ENCODE measurements at regions not wholly inside any gene's neighbourhood (a gene's known extent, or its start where the extent isn't known, plus 50 kb on each side); places are given as distances from the start of the nearest gene placed in this dataset.

DNA sequence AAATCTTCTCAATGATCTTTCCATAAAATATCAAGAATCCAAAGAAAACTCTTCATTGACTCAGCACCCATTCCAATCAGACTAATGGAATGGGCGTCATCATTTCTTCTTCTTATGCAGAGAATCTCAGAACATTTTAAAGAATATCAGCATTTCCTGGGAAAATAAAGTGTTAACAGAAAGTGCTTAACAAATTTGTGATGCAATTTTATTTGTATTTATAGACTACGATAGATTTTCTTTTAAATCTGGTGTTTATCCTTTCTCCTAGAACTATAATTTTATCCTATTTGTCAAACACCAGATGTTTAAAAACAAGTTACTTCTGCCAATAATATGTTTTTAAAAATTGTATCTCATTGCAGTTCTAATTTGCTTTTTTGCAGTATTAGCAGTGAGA is 330.7 kb downstream of the COL12A1 start:
- H3K4me1 ChIP-seq (ENCODE audit: control insufficient read depth, low read depth, low read length) = no peaks in the 10 kb centered on the region
- no peak overlapping the region for H4K8ac ChIP-seq (ENCODE audit: low read depth, low read length)
- no peaks in the 10 kb centered on the region for H3K36me3 ChIP-seq (ENCODE audit: control insufficient read depth, insufficient read depth, low read length)
- H4K5ac ChIP-seq (ENCODE audit: low read length) = no peak overlapping the region
- no peak overlapping the region for H3K18ac ChIP-seq (ENCODE audit: low read length)
- H3K4ac ChIP-seq (ENCODE audit: low read depth, low read length) = no peak overlapping the region
- no peak overlapping the region for H2BK15ac ChIP-seq (replicated peaks; ENCODE audit: low read depth)
- no peak overlapping the region for H2BK5ac ChIP-seq (ENCODE audit: low read length)
- DNase-seq = no peak
- no peak overlapping the region for H3K9ac ChIP-seq (ENCODE audit: low read length)
- H3K27me3 ChIP-seq (ENCODE audit: insufficient read depth, low read length, poor library complexity) = no peaks in the 10 kb centered on the region
- H3K56ac ChIP-seq (ENCODE audit: low read length) = no peak overlapping the region
- no CpG with 5 or more reads among the region's 2 CpGs for WGBS (ENCODE audit: extremely low coverage, insufficient coverage, low lambda C conversion rate)
- no peak overlapping the region for H2BK120ac ChIP-seq (ENCODE audit: low read depth, low read length)
- no peak overlapping the region for H3K4me2 ChIP-seq (ENCODE audit: low read length)
- no peak overlapping the region for H2AK5ac ChIP-seq (ENCODE audit: low read length)
- H3K79me1 ChIP-seq (ENCODE audit: low read length) = no peaks in the 10 kb centered on the region
- H3K4me3 ChIP-seq (ENCODE audit: low read length) = no peak overlapping the region
- no peaks in the 10 kb centered on the region for H3K79me2 ChIP-seq (ENCODE audit: control insufficient read depth, insufficient read depth, low read length)
- no peak overlapping the region for H3K23ac ChIP-seq (ENCODE audit: low read length)
- no peak overlapping the region for H3K27ac ChIP-seq (ENCODE audit: low read depth, low read length)

DNA sequence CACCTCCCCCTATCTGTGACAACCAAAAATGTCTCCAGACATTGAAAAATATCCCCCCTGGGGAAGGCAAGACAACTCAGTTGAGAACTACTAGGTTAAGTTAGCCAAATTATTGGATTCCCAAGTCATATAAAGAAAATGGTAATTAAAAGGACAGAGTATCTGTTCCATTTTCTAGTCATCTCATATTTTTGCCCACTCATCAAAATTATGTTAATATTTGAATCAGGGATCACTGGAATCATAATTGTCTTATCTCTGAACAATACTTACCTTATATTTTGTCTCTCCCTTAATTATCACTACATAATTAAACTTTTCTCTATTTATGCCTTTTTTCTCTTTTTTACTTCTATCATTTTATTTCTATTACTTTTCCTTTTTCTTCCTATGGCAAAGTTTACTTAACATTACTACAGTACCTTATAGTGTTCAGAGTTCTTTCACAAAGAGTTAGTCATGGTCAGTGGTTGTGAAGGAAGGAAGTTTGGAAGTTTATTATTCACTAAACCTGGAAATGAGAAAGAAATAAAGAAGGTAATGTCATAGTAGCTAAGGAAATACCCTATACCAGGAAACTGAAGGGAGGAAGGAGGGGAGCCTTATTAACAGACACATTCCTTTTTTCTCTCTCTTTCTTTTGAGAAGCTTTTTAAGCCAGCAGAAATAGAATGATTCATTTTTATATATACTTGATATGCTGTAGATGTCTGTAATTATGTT is 332.9 kb downstream of the COL12A1 start:
- no peaks in the 10 kb centered on the region for H3K36me3 ChIP-seq (ENCODE audit: control insufficient read depth, insufficient read depth, low read length)
- no peak overlapping the region for H4K8ac ChIP-seq (ENCODE audit: low read depth, low read length)
- H3K4me2 ChIP-seq (ENCODE audit: low read length) = no peak overlapping the region
- no peak overlapping the region for H2AK5ac ChIP-seq (ENCODE audit: low read length)
- H3K9ac ChIP-seq (ENCODE audit: low read length) = no peak overlapping the region
- H3K4ac ChIP-seq (ENCODE audit: low read depth, low read length) = no peak overlapping the region
- H3K79me2 ChIP-seq (ENCODE audit: control insufficient read depth, insufficient read depth, low read length) = no peaks in the 10 kb centered on the region
- H2BK5ac ChIP-seq (ENCODE audit: low read length) = no peak overlapping the region
- H3K27me3 ChIP-seq (ENCODE audit: insufficient read depth, low read length, poor library complexity) = no peaks in the 10 kb centered on the region
- H3K4me1 ChIP-seq (ENCODE audit: control insufficient read depth, low read depth, low read length) = no peaks in the 10 kb centered on the region
- no peak overlapping the region for H3K4me3 ChIP-seq (ENCODE audit: low read length)
- no peak overlapping the region for H3K56ac ChIP-seq (ENCODE audit: low read length)
- H2BK120ac ChIP-seq (ENCODE audit: low read depth, low read length) = no peak overlapping the region
- H3K79me1 ChIP-seq (ENCODE audit: low read length) = no peaks in the 10 kb centered on the region
- DNase-seq = no peak
- H3K23ac ChIP-seq (ENCODE audit: low read length) = no peak overlapping the region
- no peak overlapping the region for H3K27ac ChIP-seq (ENCODE audit: low read depth, low read length)
- no peak overlapping the region for H3K18ac ChIP-seq (ENCODE audit: low read length)
- H4K5ac ChIP-seq (ENCODE audit: low read length) = no peak overlapping the region
- no peak overlapping the region for H2BK15ac ChIP-seq (replicated peaks; ENCODE audit: low read depth)

DNA sequence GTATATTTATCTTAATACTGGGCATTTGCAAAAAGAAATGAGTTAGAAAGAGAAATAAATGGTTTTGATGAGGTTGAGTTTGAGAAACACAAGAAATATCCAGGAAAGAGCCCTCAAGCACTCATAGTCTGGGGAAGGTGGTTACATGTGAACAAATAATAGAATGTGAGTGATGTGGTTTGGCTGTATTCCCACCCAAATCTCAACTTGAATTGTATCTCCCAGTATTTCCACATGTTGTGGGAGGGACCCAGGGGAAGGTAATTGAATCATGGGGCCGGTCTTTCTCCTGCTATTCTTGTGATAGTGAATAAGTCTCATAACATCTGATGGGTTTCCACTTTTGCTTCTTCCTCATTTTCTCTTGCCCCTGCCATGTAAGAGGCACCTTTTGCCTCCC is 334.1 kb downstream of the COL12A1 start:
- Histone ChIP-seq H3K23ac (ENCODE audit: low read length) (no peak overlapping the region), H2BK15ac (replicated peaks; ENCODE audit: low read depth) (no peak overlapping the region), H4K8ac (ENCODE audit: low read depth, low read length) (no peak overlapping the region), H3K4me3 (ENCODE audit: low read length) (no peak overlapping the region), H3K9ac (ENCODE audit: low read length) (no peak overlapping the region), H2AK5ac (ENCODE audit: low read length) (no peak overlapping the region), H3K4me1 (ENCODE audit: control insufficient read depth, low read depth, low read length) (no peaks in the 10 kb centered on the region), H3K27ac (ENCODE audit: low read depth, low read length) (no peak overlapping the region), H2BK5ac (ENCODE audit: low read length) (no peak overlapping the region), H3K4me2 (ENCODE audit: low read length) (no peak overlapping the region), H3K27me3 (ENCODE audit: insufficient read depth, low read length, poor library complexity) (no peaks in the 10 kb centered on the region), H2BK120ac (ENCODE audit: low read depth, low read length) (no peak overlapping the region), H4K5ac (ENCODE audit: low read length) (no peak overlapping the region), H3K18ac (ENCODE audit: low read length) (no peak overlapping the region), H3K36me3 (ENCODE audit: control insufficient read depth, insufficient read depth, low read length) (no peaks in the 10 kb centered on the region), H3K4ac (ENCODE audit: low read depth, low read length) (no peak overlapping the region), H3K56ac (ENCODE audit: low read length) (no peak overlapping the region), H3K79me2 (ENCODE audit: control insufficient read depth, insufficient read depth, low read length) (no peaks in the 10 kb centered on the region), H3K79me1 (ENCODE audit: low read length) (no peaks in the 10 kb centered on the region)
- no CpG with 5 or more reads among the region's 1 CpG for WGBS (ENCODE audit: extremely low coverage, insufficient coverage, low lambda C conversion rate)
- no peak for DNase-seq

DNA sequence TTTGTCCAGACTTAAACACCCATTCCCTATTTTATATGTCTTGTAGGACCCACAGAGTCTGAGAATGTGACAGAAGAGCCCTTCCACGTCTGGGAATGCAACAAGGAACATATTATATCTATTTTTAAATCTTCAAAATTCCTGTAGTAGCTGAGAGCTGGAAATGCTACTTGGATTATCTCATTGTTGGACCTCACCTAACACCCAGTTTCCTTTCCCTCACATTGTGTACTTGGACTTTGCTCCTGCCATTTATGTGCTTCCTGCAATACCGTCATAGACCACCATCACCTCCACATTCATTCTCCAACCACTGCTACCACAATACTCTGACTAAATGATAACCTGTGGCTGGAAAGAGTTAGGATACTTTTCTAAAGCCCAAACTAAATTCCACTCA is 335.4 kb downstream of the COL12A1 start:
- Histone ChIP-seq H3K27me3 (ENCODE audit: insufficient read depth, low read length, poor library complexity) (no peaks in the 10 kb centered on the region), H2BK15ac (replicated peaks; ENCODE audit: low read depth) (no peak overlapping the region), H3K4me2 (ENCODE audit: low read length) (no peak overlapping the region), H3K27ac (ENCODE audit: low read depth, low read length) (no peak overlapping the region), H3K23ac (ENCODE audit: low read length) (no peak overlapping the region), H2BK120ac (ENCODE audit: low read depth, low read length) (no peak overlapping the region), H3K18ac (ENCODE audit: low read length) (no peak overlapping the region), H3K4ac (ENCODE audit: low read depth, low read length) (no peak overlapping the region), H2BK5ac (ENCODE audit: low read length) (no peak overlapping the region), H4K8ac (ENCODE audit: low read depth, low read length) (no peak overlapping the region), H3K4me3 (ENCODE audit: low read length) (no peak overlapping the region), H4K5ac (ENCODE audit: low read length) (no peak overlapping the region), H3K4me1 (ENCODE audit: control insufficient read depth, low read depth, low read length) (no peaks in the 10 kb centered on the region), H3K79me2 (ENCODE audit: control insufficient read depth, insufficient read depth, low read length) (no peaks in the 10 kb centered on the region), H3K56ac (ENCODE audit: low read length) (no peak overlapping the region), H3K79me1 (ENCODE audit: low read length) (no peaks in the 10 kb centered on the region), H2AK5ac (ENCODE audit: low read length) (no peak overlapping the region), H3K36me3 (ENCODE audit: control insufficient read depth, insufficient read depth, low read length) (no peaks in the 10 kb centered on the region), H3K9ac (ENCODE audit: low read length) (no peak overlapping the region)
- peak; percentile 64 for DNase-seq
- no CpG with 5 or more reads among the region's 2 CpGs for WGBS (ENCODE audit: extremely low coverage, insufficient coverage, low lambda C conversion rate)

DNA sequence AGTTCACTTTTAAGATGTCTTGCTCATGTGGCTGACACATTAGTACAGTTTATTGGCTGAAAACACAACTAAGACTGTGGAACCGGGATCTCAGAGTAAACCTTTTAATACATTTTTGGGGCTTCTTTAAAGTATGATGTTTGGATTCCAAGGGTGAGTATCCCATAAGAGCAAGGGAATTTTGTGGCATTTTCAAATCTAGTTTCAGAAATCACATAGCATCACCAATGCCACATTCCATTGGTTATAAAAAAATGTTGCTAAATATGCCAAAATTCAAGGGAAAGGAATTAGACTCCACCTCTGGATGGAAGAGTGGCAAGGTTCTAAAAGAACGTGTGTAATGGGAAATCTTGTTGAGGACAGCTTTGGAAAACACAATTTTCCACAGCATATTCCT is 338.6 kb downstream of the COL12A1 start:
- H2AK5ac ChIP-seq (ENCODE audit: low read length) = no peak overlapping the region
- H3K56ac ChIP-seq (ENCODE audit: low read length) = no peak overlapping the region
- no peak overlapping the region for H4K8ac ChIP-seq (ENCODE audit: low read depth, low read length)
- H3K9ac ChIP-seq (ENCODE audit: low read length) = no peak overlapping the region
- no peak overlapping the region for H2BK15ac ChIP-seq (replicated peaks; ENCODE audit: low read depth)
- H2BK5ac ChIP-seq (ENCODE audit: low read length) = no peak overlapping the region
- H3K23ac ChIP-seq (ENCODE audit: low read length) = no peak overlapping the region
- no peaks in the 10 kb centered on the region for H3K79me1 ChIP-seq (ENCODE audit: low read length)
- H3K27ac ChIP-seq (ENCODE audit: low read depth, low read length) = no peak overlapping the region
- H3K27me3 ChIP-seq (ENCODE audit: insufficient read depth, low read length, poor library complexity) = no peaks in the 10 kb centered on the region
- no peak for DNase-seq
- WGBS (ENCODE audit: extremely low coverage, insufficient coverage, low lambda C conversion rate) = no CpG with 5 or more reads among the region's 2 CpGs
- no peak overlapping the region for H3K4ac ChIP-seq (ENCODE audit: low read depth, low read length)
- H4K5ac ChIP-seq (ENCODE audit: low read length) = no peak overlapping the region
- H3K36me3 ChIP-seq (ENCODE audit: control insufficient read depth, insufficient read depth, low read length) = no peaks in the 10 kb centered on the region
- H3K79me2 ChIP-seq (ENCODE audit: control insufficient read depth, insufficient read depth, low read length) = no peaks in the 10 kb centered on the region
- H3K18ac ChIP-seq (ENCODE audit: low read length) = no peak overlapping the region
- H3K4me2 ChIP-seq (ENCODE audit: low read length) = no peak overlapping the region
- H3K4me1 ChIP-seq (ENCODE audit: control insufficient read depth, low read depth, low read length) = no peaks in the 10 kb centered on the region
- H2BK120ac ChIP-seq (ENCODE audit: low read depth, low read length) = no peak overlapping the region
- H3K4me3 ChIP-seq (ENCODE audit: low read length) = no peak overlapping the region

DNA sequence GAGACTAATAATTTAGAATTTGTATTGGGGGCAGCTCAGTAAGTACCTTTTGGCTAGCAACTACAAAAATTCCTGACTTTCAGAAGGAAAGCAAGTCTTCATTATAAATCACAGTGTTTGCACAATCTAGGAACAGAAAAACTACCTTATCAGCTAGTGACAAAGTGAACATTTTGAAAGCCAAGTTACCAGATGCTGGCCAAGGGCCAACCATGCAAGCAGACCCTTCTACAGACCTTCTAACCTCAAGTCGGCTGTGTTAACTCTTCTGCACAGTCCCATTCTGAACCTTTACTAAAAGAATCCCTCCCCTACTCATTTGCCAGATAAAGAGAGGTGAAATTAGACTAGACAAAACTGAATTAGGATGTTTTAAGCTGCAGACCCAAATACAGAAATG is 341.9 kb downstream of the COL12A1 start:
- Histone ChIP-seq H4K5ac (ENCODE audit: low read length) (no peak overlapping the region), H2BK15ac (replicated peaks; ENCODE audit: low read depth) (no peak overlapping the region), H3K79me1 (ENCODE audit: low read length) (no peaks in the 10 kb centered on the region), H2BK5ac (ENCODE audit: low read length) (no peak overlapping the region), H3K18ac (ENCODE audit: low read length) (no peak overlapping the region), H3K4me1 (ENCODE audit: control insufficient read depth, low read depth, low read length) (no peaks in the 10 kb centered on the region), H2AK5ac (ENCODE audit: low read length) (no peak overlapping the region), H2BK120ac (ENCODE audit: low read depth, low read length) (no peak overlapping the region), H3K9ac (ENCODE audit: low read length) (no peak overlapping the region), H3K79me2 (ENCODE audit: control insufficient read depth, insufficient read depth, low read length) (no peaks in the 10 kb centered on the region), H4K8ac (ENCODE audit: low read depth, low read length) (no peak overlapping the region), H3K4ac (ENCODE audit: low read depth, low read length) (no peak overlapping the region), H3K56ac (ENCODE audit: low read length) (no peak overlapping the region), H3K4me2 (ENCODE audit: low read length) (no peak overlapping the region), H3K23ac (ENCODE audit: low read length) (no peak overlapping the region), H3K4me3 (ENCODE audit: low read length) (no peak overlapping the region), H3K36me3 (ENCODE audit: control insufficient read depth, insufficient read depth, low read length) (no peaks in the 10 kb centered on the region), H3K27ac (ENCODE audit: low read depth, low read length) (no peak overlapping the region), H3K27me3 (ENCODE audit: insufficient read depth, low read length, poor library complexity) (no peaks in the 10 kb centered on the region)
- WGBS (ENCODE audit: extremely low coverage, insufficient coverage, low lambda C conversion rate) = no CpG with 5 or more reads among the region's 1 CpG
- no peak for DNase-seq
